TTC549 (cell line): ENCODE measurements at regions not wholly inside any gene's neighbourhood (a gene's known extent, or its start where the extent isn't known, plus 50 kb on each side); places are given as distances from the start of the nearest gene placed in this dataset.
"Not testable (repeated sequence)": the region's sequence is repeated elsewhere in the genome, so short reads cannot be mapped to it uniquely, and the experiment has no call there.

Experiments
- FAIRE-seq: peaks from 2 replicates; lab custom pipeline; 2012; peaks lifted over from hg19 to GRCh38; lab: Jason Lieb, UNC

GRCh38 chr4:11691236-11691635 is 262.5 kb upstream of the HS3ST1 start:
- no peak for FAIRE-seq

- no peak for FAIRE-seq
These were observed 259.0 kb upstream of the HS3ST1 start for GRCh38 chr4:11687727-11688126.

GRCh38 chr4:11685481-11685880 is 256.8 kb upstream of the HS3ST1 start:
- FAIRE-seq: no peak

- FAIRE-seq: no peak
These were observed 246.5 kb upstream of the HS3ST1 start for GRCh38 chr4:11675051-11675800.

- FAIRE-seq: no peak
These were observed 241.6 kb upstream of the HS3ST1 start for GRCh38 chr4:11670304-11670703.

GRCh38 chr4:11669156-11669555 is 240.5 kb upstream of the HS3ST1 start:
- no peak for FAIRE-seq

- FAIRE-seq: no peak
These were observed 234.4 kb upstream of the HS3ST1 start for GRCh38 chr4:11663114-11663513.

GRCh38 chr4:11650801-11651596 is 222.3 kb upstream of the HS3ST1 start:
- FAIRE-seq: no peak

- no peak for FAIRE-seq
These were observed 218.7 kb upstream of the HS3ST1 start for GRCh38 chr4:11647433-11647832.

- not testable (repeated sequence) for FAIRE-seq
These were observed 214.4 kb upstream of the HS3ST1 start for GRCh38 chr4:11643081-11643480.

GRCh38 chr4:11640584-11640983 is 211.9 kb upstream of the HS3ST1 start:
- no peak for FAIRE-seq

- FAIRE-seq: no peak
These were observed 207.9 kb upstream of the HS3ST1 start for GRCh38 chr4:11636551-11636950.

GRCh38 chr4:11636031-11636430 is 207.3 kb upstream of the HS3ST1 start:
- no peak for FAIRE-seq

GRCh38 chr4:11635342-11635741 is 206.6 kb upstream of the HS3ST1 start:
- no peak for FAIRE-seq

GRCh38 chr4:11634283-11634682 is 205.6 kb upstream of the HS3ST1 start:
- FAIRE-seq: no peak

- no peak for FAIRE-seq
These were observed 204.7 kb upstream of the HS3ST1 start for GRCh38 chr4:11633430-11633829.

GRCh38 chr4:11632483-11632882 is 203.8 kb upstream of the HS3ST1 start:
- no peak for FAIRE-seq

GRCh38 chr4:11632025-11632424 is 203.3 kb upstream of the HS3ST1 start:
- FAIRE-seq: no peak

GRCh38 chr4:11631416-11631815 is 202.7 kb upstream of the HS3ST1 start:
- FAIRE-seq: no peak

GRCh38 chr4:11628093-11628725 is 199.5 kb upstream of the HS3ST1 start:
- FAIRE-seq: no peak

- no peak for FAIRE-seq
These were observed 197.4 kb upstream of the HS3ST1 start for GRCh38 chr4:11626066-11626465.

- no peak for FAIRE-seq
These were observed 196.5 kb upstream of the HS3ST1 start for GRCh38 chr4:11625211-11625610.

- no peak for FAIRE-seq
These were observed 195.7 kb upstream of the HS3ST1 start for GRCh38 chr4:11624370-11624769.
